Activated CD8-positive, alpha-beta memory T cell treated with anti-CD3 and anti-CD28 coated beads, Interleukin-2, amount 10 ng/mL, durations not matched to agents 7 days and 5 days (primary cell): ENCODE measurements at regions not wholly inside any gene's neighbourhood (a gene's known extent, or its start where the extent isn't known, plus 50 kb on each side); places are given as distances from the start of the nearest gene placed in this dataset.

Experiments
- ATAC-seq: fragments of 150-1000 bp; cut with Tn5 transposase; one replicate; pipeline ENCODE4 v1.10.0; 2021; ENCODE audit warnings: moderate library complexity
- CTCF ChIA-PET: fragments of 350-600 bp; sonication (Branson Sonifier 250); formaldehyde crosslinking; loops from one replicate; lab custom pipeline; 2021; ENCODE audit warnings: antibody characterized with exemption; lab: Charles Lee
- DNase-seq: peaks from one replicate; pipeline ENCODE4 v3.0.0-alpha.2; 2020
- H3K27ac Mint-ChIP-seq: one replicate; pipeline ENCODE4 v1.8.0; 2021; ENCODE audit warnings: mild to moderate bottlenecking, mixed read lengths
- H3K27me3 Mint-ChIP-seq: one replicate; pipeline ENCODE4 v1.8.0; 2021; ENCODE audit warnings: mixed read lengths
- H3K36me3 Mint-ChIP-seq: one replicate; pipeline ENCODE4 v1.8.0; 2021; ENCODE audit warnings: mild to moderate bottlenecking, mixed read lengths
- H3K4me1 Mint-ChIP-seq: one replicate; pipeline ENCODE4 v1.8.0; 2021; ENCODE audit warnings: mixed read lengths
- H3K4me3 Mint-ChIP-seq: one replicate; pipeline ENCODE4 v1.8.0; 2021; ENCODE audit warnings: mild to moderate bottlenecking, moderate library complexity, mixed read lengths
- H3K9me3 Mint-ChIP-seq: one replicate; pipeline ENCODE4 v1.8.0; 2022; ENCODE audit warnings: low read depth, mixed read lengths

GRCh38 chr3:18119866-18120265, 305.3 kb downstream of the SATB1 start:
- Mint-ChIP-seq H3K36me3 (no peaks in the 10 kb centered on the region), H3K4me1 (no peaks in the 10 kb centered on the region), H3K4me3 (no peak overlapping the region), H3K9me3 (no peaks in the 10 kb centered on the region), H3K27ac (no peak overlapping the region), H3K27me3 (peaks cover 5% of the 10 kb centered on the region)
- CTCF ChIA-PET = no interaction called here
- DNase-seq (no peak), ATAC-seq (no peak)

GRCh38 chr3:18114894-18115293, 310.2 kb downstream of the SATB1 start:
- Mint-ChIP-seq H3K27me3 (peaks cover 2% of the 10 kb centered on the region), H3K9me3 (no peaks in the 10 kb centered on the region), H3K27ac (no peak overlapping the region), H3K4me1 (peaks cover 4% of the 10 kb centered on the region), H3K4me3 (no peak overlapping the region), H3K36me3 (peaks cover 1% of the 10 kb centered on the region)
- ATAC-seq = no peak
- no peak for DNase-seq
- CTCF ChIA-PET = no interaction called here

- Mint-ChIP-seq H3K27me3 (peaks cover 4% of the 10 kb centered on the region), H3K4me1 (peaks cover 4% of the 10 kb centered on the region), H3K9me3 (no peaks in the 10 kb centered on the region), H3K4me3 (no peak overlapping the region), H3K27ac (no peak overlapping the region), H3K36me3 (peaks cover 1% of the 10 kb centered on the region)
- ATAC-seq = no peak
- DNase-seq = no peak
- CTCF ChIA-PET = no interaction called here
Measured at GRCh38 chr3:18113417-18113816, 311.7 kb downstream of the SATB1 start.

GRCh38 chr3:18112674-18113375, 312.3 kb downstream of the SATB1 start:
- Mint-ChIP-seq H3K27ac (no peak overlapping the region), H3K27me3 (peaks cover 8% of the 10 kb centered on the region), H3K9me3 (no peaks in the 10 kb centered on the region), H3K4me3 (no peak overlapping the region), H3K36me3 (peaks cover 1% of the 10 kb centered on the region), H3K4me1 (peaks cover 4% of the 10 kb centered on the region)
- DNase-seq (no peak), ATAC-seq (no peak)
- CTCF ChIA-PET = interaction anchor here (1.1 kb wide), 1 partner anchor 9 kb away, joined by 3 read pairs; no protein-coding TSS in a partner anchor

GRCh38 chr3:18111796-18112232, 313.3 kb downstream of the SATB1 start:
- H3K27ac Mint-ChIP-seq = peak overlapping the region; percentile 74
- ATAC-seq (peak; percentile 86), DNase-seq (no peak)
- H3K9me3 Mint-ChIP-seq = no peaks in the 10 kb centered on the region
- CTCF ChIA-PET = interaction anchor here (1.1 kb wide), 1 partner anchor 10 kb away, joined by 3 read pairs; no protein-coding TSS in a partner anchor
- H3K4me1 Mint-ChIP-seq = peaks cover 4% of the 10 kb centered on the region
- peak overlapping the region; percentile 68 for H3K4me3 Mint-ChIP-seq
- peaks cover 8% of the 10 kb centered on the region for H3K27me3 Mint-ChIP-seq
- peaks cover 1% of the 10 kb centered on the region for H3K36me3 Mint-ChIP-seq

GRCh38 chr3:18103591-18103990, 321.5 kb downstream of the SATB1 start:
- no peaks in the 10 kb centered on the region for H3K36me3 Mint-ChIP-seq
- H3K4me3 Mint-ChIP-seq = no peak overlapping the region
- CTCF ChIA-PET = no interaction called here
- peaks cover 9% of the 10 kb centered on the region for H3K4me1 Mint-ChIP-seq
- DNase-seq (no peak), ATAC-seq (no peak)
- H3K9me3 Mint-ChIP-seq = peaks cover 2% of the 10 kb centered on the region
- peaks cover 22% of the 10 kb centered on the region for H3K27me3 Mint-ChIP-seq
- no peak overlapping the region for H3K27ac Mint-ChIP-seq

- H3K27me3 Mint-ChIP-seq = peaks cover 22% of the 10 kb centered on the region
- peaks cover 2% of the 10 kb centered on the region for H3K9me3 Mint-ChIP-seq
- H3K4me1 Mint-ChIP-seq = peaks cover 9% of the 10 kb centered on the region
- DNase-seq (no peak), ATAC-seq (no peak)
- CTCF ChIA-PET = no interaction called here
- no peak overlapping the region for H3K4me3 Mint-ChIP-seq
- H3K36me3 Mint-ChIP-seq = peaks cover 3% of the 10 kb centered on the region
- no peak overlapping the region for H3K27ac Mint-ChIP-seq
Measured at GRCh38 chr3:18100121-18100520, 325.0 kb downstream of the SATB1 start.

GRCh38 chr3:18099611-18100010, 325.5 kb downstream of the SATB1 start:
- CTCF ChIA-PET = no interaction called here
- Mint-ChIP-seq H3K9me3 (peaks cover 2% of the 10 kb centered on the region), H3K27ac (no peak overlapping the region), H3K4me3 (no peak overlapping the region), H3K27me3 (peaks cover 25% of the 10 kb centered on the region), H3K4me1 (peaks cover 9% of the 10 kb centered on the region), H3K36me3 (peaks cover 3% of the 10 kb centered on the region)
- ATAC-seq (no peak), DNase-seq (no peak)

GRCh38 chr3:18098960-18099587, 326.1 kb downstream of the SATB1 start:
- Mint-ChIP-seq H3K9me3 (no peaks in the 10 kb centered on the region), H3K4me3 (no peak overlapping the region), H3K27me3 (peaks cover 23% of the 10 kb centered on the region), H3K4me1 (peaks cover 9% of the 10 kb centered on the region), H3K36me3 (peaks cover 3% of the 10 kb centered on the region), H3K27ac (no peak overlapping the region)
- DNase-seq (peak; percentile 59), ATAC-seq (peak; percentile 70)
- CTCF ChIA-PET = no interaction called here

- Mint-ChIP-seq H3K9me3 (no peaks in the 10 kb centered on the region), H3K36me3 (peaks cover 3% of the 10 kb centered on the region), H3K27ac (no peak overlapping the region), H3K4me1 (peaks cover 9% of the 10 kb centered on the region), H3K4me3 (no peak overlapping the region), H3K27me3 (peaks cover 24% of the 10 kb centered on the region)
- ATAC-seq (no peak), DNase-seq (no peak)
- CTCF ChIA-PET = no interaction called here
Measured at GRCh38 chr3:18097989-18098388, 327.1 kb downstream of the SATB1 start.

- Mint-ChIP-seq H3K27me3 (peaks cover 29% of the 10 kb centered on the region), H3K4me1 (peaks cover 9% of the 10 kb centered on the region), H3K9me3 (no peaks in the 10 kb centered on the region), H3K36me3 (peaks cover 3% of the 10 kb centered on the region), H3K4me3 (no peak overlapping the region), H3K27ac (no peak overlapping the region)
- ATAC-seq = no peak
- CTCF ChIA-PET = no interaction called here
- DNase-seq = no peak
Measured at GRCh38 chr3:18097473-18097872, 327.7 kb downstream of the SATB1 start.

- peaks cover 9% of the 10 kb centered on the region for H3K4me1 Mint-ChIP-seq
- H3K27ac Mint-ChIP-seq = no peak overlapping the region
- H3K4me3 Mint-ChIP-seq = no peak overlapping the region
- CTCF ChIA-PET = no interaction called here
- no peaks in the 10 kb centered on the region for H3K9me3 Mint-ChIP-seq
- H3K27me3 Mint-ChIP-seq = peaks cover 37% of the 10 kb centered on the region
- DNase-seq (no peak), ATAC-seq (no peak)
- peaks cover 3% of the 10 kb centered on the region for H3K36me3 Mint-ChIP-seq
Measured at GRCh38 chr3:18092726-18093125, 332.4 kb downstream of the SATB1 start.

- no peaks in the 10 kb centered on the region for H3K36me3 Mint-ChIP-seq
- peaks cover 10% of the 10 kb centered on the region for H3K4me1 Mint-ChIP-seq
- CTCF ChIA-PET = no interaction called here
- H3K4me3 Mint-ChIP-seq = no peak overlapping the region
- ATAC-seq (no peak), DNase-seq (no peak)
- peaks cover 40% of the 10 kb centered on the region for H3K27me3 Mint-ChIP-seq
- no peak overlapping the region for H3K27ac Mint-ChIP-seq
- no peaks in the 10 kb centered on the region for H3K9me3 Mint-ChIP-seq
Measured at GRCh38 chr3:18090377-18090776, 334.8 kb downstream of the SATB1 start.

GRCh38 chr3:18087988-18088387, 337.2 kb downstream of the SATB1 start:
- DNase-seq (peak; percentile 47), ATAC-seq (peak; percentile 47)
- H3K4me3 Mint-ChIP-seq = no peak overlapping the region
- H3K4me1 Mint-ChIP-seq = peaks cover 10% of the 10 kb centered on the region
- no peaks in the 10 kb centered on the region for H3K36me3 Mint-ChIP-seq
- H3K9me3 Mint-ChIP-seq = no peaks in the 10 kb centered on the region
- CTCF ChIA-PET = no interaction called here
- peaks cover 33% of the 10 kb centered on the region for H3K27me3 Mint-ChIP-seq
- H3K27ac Mint-ChIP-seq = no peak overlapping the region
